HG02610 (cell line): ENCODE measurements at regions not wholly inside any gene's neighbourhood (a gene's known extent, or its start where the extent isn't known, plus 50 kb on each side); places are given as distances from the start of the nearest gene placed in this dataset.
"Not testable (repeated sequence)": the region's sequence is repeated elsewhere in the genome, so short reads cannot be mapped to it uniquely, and the experiment has no call there.

Source experiments
- ATAC-seq: cut with Tn5 transposase; IDR thresholded peaks from one replicate; pipeline ENCODE4 v1.9.1; 2021; ENCODE audit warnings: mild to moderate bottlenecking, moderate library complexity; ENCODE audit not compliant: unreplicated experiment

DNA sequence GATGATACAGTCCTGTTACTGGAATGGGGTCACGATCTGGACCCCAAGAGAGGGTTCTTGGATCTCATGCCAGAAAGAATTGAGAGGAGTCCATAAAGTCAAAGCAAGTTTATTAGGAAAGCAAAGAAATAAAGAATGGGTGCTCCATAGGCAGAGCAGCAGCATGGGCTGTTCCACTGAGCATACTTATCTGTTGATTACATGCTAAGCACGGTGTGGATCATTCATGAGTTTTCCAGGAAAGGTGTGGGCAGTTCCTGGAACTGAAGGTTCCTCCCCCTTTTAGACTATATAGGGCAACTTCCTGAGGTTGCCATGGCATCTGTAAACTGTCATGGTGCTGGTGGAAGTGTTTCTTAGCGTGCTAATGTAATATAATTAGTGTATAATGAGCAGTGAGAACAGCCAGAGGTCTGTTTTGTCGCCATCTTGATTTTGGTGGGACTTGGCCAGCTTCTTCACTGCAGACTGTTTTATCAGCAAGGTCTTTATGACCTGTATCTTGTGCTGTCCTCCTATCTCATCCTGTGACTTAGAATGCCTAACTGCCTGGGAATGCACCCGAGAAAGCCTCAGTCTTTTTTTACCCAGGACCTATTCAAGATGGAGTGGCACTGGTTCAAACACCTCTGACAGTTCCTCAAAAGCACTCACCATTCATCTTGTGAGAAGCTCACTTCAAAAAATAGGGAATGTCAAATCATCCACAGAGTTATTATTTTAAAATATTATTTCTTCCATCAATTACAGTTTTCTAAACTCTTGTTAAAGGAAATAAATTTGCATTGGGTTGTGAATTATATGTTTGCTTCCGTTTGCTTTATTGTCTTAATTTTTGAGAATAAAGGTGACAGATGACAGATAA, 1358.8 kb upstream of the TMEM132C start:
- ATAC-seq = no peak

DNA sequence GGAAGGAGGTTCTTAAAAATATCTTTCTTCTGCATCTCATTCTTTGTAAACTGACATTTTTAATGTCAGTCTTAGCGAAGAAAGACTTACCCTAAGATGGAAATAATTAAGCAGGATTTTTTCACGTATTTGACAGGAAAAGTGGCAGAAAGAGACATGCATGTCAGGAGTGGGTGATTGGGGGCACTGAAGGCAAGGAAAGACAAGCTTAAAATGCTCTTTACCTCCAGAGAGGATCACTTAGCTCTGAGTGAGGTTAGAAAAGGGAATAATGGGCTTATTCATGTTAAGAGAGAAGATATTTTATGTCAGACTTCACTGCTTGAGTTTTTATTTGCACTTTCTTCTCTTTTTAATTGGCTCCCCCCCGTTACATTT, 1358.2 kb upstream of the TMEM132C start:
- no peak for ATAC-seq

- ATAC-seq = no peak
Measured at GRCh38 chr12:126910570-126910969, 1356.4 kb upstream of the TMEM132C start.

DNA sequence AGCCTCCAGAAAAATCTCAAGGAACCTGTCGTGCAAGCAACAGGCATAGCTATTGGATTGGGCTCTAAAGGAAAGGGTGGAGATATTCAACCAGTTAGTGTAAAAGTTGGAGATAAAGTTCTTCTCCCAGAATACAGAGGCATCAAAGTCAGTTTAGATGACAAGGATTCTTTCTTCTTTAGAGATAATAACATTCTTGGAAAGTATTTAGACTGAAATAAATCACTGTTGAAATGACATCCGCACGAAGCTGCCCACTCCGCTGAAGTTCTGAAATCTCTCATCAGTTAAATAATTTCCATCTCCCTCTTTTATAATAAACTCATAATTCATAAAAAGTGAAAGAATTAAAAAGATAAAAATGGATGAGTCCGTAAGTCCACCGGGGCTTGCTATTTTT, 1354.9 kb upstream of the TMEM132C start:
- no peak for ATAC-seq

DNA sequence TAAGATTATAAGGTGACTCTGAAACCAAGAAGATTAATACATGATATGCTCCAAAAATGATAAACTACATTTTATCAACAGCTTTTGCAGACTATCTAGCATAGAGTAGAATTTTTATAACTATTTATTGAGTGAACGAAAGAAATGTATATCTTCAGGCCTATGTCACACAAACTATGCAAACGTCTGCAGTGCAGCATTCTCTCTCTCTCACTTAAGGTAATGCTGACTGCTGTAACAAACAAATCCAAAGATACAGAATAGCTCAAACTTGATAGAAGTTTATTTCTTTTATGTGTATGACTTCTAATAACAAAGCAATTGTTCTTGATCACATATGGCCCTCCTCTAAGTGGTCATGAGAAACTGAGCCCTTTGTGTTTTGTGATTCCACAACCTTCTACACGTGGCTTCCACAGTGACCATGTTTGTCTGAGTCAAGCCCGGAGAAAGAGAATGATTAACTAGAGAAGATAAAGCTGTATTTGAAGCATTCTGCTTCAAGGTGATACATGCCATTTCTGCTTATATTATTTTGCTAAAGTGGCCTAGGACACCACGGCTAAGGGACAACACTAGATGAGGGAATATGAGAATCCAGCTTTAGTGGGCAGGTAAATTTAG, 1352.7 kb upstream of the TMEM132C start:
- no peak for ATAC-seq

- ATAC-seq = no peak
Measured at GRCh38 chr12:126915309-126915708, 1351.7 kb upstream of the TMEM132C start.

DNA sequence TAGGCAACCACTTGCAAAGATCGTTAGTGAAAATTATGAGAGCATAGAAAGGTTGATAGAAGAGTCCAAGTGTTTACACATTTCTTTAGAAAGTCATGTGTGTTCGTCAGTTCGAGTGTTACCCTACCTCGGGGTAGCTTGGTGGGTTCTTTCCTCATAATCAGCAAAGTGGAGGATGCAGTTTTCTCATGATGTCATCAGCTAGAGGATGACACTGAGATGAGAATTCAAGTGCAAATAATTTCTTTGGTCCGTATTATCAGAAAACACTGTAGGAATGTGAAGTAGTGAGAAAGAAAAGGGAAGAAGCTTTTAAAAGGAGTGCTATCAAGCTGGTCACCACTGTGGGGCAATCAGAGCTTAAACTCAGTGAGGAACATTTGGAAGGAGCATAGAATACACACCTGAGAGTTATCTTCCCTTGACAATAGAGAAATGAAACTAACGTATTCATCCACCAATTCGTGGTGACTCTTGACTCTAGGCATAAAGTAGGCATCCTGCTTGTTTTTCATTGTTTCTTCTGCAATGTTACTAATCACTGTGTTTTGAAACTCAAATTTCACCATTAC, 1340.9 kb upstream of the TMEM132C start:
- no peak for ATAC-seq

- no peak for ATAC-seq
Measured at GRCh38 chr12:126930234-126930633, 1336.7 kb upstream of the TMEM132C start.

- no peak for ATAC-seq
Measured at GRCh38 chr12:126932156-126932555, 1334.8 kb upstream of the TMEM132C start.

GRCh38 chr12:126935435-126935834, 1331.5 kb upstream of the TMEM132C start:
- ATAC-seq = no peak

DNA sequence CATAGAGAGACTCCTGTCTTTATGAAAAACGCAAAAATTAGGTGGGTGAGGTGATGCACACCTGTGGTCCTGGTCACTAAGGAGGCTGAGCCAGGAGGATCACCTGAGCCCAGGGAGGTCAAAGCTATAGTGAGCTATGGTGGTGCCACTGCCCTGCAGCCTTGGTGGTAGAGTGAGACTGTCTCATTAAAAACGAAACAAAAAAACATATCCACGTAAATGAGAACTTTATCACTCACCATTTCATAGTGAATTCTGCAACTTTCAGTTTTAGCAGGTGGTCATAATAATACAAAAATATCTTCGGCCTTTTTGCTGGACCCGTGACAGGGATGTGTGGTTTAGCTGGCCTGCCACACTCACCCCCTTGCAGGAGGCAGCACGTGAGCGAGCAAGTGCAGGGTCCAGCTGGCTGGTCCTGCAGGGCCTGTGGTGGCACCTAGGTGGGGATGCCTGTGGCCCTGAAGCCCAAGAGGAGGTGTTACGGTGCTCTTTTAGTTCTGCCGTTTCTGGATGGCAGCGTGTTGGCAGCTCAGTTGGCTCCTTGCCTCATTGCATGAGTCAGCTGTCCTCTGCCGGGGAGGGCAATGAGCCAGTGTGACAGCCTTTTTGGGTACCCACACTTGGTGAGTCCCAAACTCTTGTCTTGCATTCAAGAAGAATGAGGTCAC, 1330.7 kb upstream of the TMEM132C start:
- ATAC-seq = peak; percentile 63

DNA sequence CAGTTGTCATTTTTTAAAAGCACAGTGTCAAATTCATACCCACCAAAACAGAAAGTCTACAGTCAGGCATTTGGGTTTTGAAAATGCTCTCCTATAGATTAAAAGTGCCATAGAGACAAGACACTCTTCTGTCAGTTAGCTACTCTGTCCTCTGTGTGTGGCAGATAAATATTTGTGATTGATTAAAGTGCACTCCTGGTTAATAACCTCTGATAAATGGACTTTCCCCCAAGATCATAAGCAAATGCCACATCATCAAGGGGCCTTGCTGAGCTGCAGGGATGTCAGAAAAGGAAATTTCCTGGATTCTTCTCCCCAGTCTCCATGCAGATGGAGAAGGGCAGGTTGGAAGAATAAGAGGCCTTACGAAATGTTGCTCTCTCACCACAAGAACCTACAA, 1329.5 kb upstream of the TMEM132C start:
- no peak for ATAC-seq

- ATAC-seq = no peak
Measured at GRCh38 chr12:126944684-126945083, 1322.3 kb upstream of the TMEM132C start.

DNA sequence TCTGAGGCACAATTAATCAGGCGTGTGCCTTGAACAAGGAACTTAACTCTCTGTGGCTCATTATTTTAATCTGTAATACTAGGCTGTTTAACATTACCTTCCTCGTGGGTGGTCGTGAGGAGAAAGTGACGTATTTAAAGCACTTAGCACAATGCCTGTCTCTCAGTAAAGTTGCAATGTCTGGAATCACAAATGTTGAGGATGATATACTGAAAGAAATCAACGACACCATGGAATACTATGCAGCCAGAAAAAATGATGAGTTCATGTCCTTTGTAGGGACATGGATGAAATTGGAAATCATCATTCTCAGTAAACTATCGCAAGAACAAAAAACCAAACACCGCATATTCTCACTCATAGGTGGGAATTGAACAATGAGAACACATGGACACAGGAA, 1320.0 kb upstream of the TMEM132C start:
- not testable (repeated sequence) for ATAC-seq

DNA sequence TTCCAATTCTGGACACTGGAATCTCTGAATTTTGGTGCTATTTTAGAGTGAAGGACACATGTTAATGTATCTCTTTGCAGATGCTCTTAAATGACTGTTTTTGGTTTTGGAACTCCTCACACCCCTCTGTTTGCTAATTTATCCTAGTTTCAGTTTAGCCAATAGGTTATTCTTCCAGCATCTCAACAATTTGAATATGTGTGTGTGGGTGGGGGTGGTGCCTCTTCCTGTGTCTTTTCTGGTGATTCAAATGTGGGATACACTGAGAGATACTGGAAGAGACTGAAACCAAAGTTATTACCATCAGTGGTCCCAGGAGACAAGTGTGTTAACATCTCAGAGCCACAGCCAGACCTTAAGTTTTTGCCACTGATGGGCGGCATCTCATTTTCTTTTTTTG, 1317.4 kb upstream of the TMEM132C start:
- ATAC-seq = peak; percentile 58

- no peak for ATAC-seq
Measured at GRCh38 chr12:126950266-126950665, 1316.7 kb upstream of the TMEM132C start.

DNA sequence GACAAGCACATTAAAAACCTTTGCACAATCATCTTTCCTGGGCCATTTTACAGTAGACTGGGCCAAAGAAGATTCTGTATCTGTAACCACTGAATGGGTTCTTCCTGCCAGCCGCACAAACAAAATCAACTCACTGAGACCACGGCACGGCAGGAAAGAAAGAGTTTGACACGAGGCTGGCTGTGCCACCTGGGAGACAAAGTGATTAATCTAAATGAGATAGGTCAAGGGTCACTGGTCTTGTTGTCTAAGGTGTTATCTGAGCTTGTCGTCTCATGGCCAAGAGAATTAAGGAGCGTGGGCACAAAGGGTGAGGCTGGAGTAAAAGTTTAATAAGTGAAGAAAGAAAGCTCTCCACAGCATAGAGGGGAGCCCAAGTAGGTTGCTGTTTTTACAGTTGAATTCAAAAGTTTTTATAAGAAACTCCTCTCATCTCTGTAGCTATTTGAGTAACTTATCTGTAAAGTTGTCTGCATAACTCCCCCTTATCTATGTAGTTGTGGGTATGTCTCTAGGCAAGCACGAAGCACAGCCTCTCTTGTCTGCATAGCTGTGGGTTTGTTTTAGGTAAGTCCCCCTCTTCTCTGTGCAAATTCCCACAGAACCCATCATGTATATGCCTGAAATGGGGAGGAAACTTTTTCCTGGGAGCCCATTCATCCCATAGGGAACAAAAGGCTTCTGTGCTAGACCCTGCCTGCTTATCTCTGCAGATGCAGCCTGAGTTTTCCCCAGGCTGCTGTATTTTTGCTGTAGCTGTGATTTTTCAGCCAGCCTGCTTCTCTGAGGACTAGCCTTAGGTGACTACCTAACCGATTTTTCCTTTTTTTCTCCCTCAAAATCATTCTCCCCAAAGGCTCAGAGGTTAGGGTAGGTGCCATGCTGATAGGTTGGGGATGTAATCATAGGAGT, 1314.6 kb upstream of the TMEM132C start:
- no peak for ATAC-seq

- no peak for ATAC-seq
Measured at GRCh38 chr12:126953365-126953889, 1313.5 kb upstream of the TMEM132C start.

- ATAC-seq = no peak
Measured at GRCh38 chr12:126960221-126960620, 1306.7 kb upstream of the TMEM132C start.

GRCh38 chr12:126960709-126961108, 1306.3 kb upstream of the TMEM132C start:
- no peak for ATAC-seq
